HEK293 (cell line): ENCODE measurements at regions not wholly inside any gene's neighbourhood (a gene's known extent, or its start where the extent isn't known, plus 50 kb on each side); places are given as distances from the start of the nearest gene placed in this dataset.

Source experiments
- CTCF ChIA-PET: fragments of 350-600 bp; formaldehyde crosslinking; extraction: SDS; loops from one replicate; lab custom pipeline; 2021; ENCODE audit warnings: antibody characterized with exemption; lab: Yijun Ruan, JAX
- POLR2A ChIA-PET: fragments of 300-600 bp; formaldehyde crosslinking; extraction: SDS; loops from one replicate; lab custom pipeline; 2020; ENCODE audit warnings: antibody characterized with exemption, inconsistent platforms; lab: Yijun Ruan, JAX
- H3K27ac ChIP-seq: fragments of 200-500 bp; sonication (Bioruptor generic); 2 replicates; pipeline ENCODE4 v1.5.1; 2014; ENCODE audit warnings: low read depth, low read length, control low read depth, inconsistent platforms; ENCODE audit errors: extremely low read depth
- H3K36me3 ChIP-seq, 2 experiments: fragments of 200-500 bp in 1 of 2; sonication (Bioruptor generic) in 1 of 2; 1 replicate in 1 of 2; 2 replicates in 1 of 2; pipeline ENCODE4 v1.5.1; 2014 to 2017; ENCODE audit warnings: inconsistent platforms in 2 of 2, low read length in 2 of 2; ENCODE audit not compliant: control insufficient read depth in 2 of 2, insufficient read depth in 1 of 2
- H3K4me1 ChIP-seq: fragments of 200-500 bp; sonication (Bioruptor generic); 2 replicates; pipeline ENCODE4 v1.5.1; 2014; ENCODE audit warnings: mild to moderate bottlenecking, low read length, inconsistent platforms; ENCODE audit not compliant: control insufficient read depth, insufficient read depth
- H3K4me3 ChIP-seq: 2 replicates; pipeline ENCODE4 v1.5.1; 2011; ENCODE audit warnings: low read depth, mild to moderate bottlenecking, control low read depth, low read length, moderate library complexity
- H3K9me3 ChIP-seq: fragments of 200-500 bp; sonication (Bioruptor generic); 2 replicates; pipeline ENCODE4 v1.5.1; 2014; ENCODE audit warnings: low read depth, low read length, inconsistent platforms; ENCODE audit not compliant: control insufficient read depth, insufficient read depth
- FEZF1 ChIP-seq: fragments of 450-650 bp; formaldehyde crosslinking; IDR thresholded peaks from 2 replicates; pipeline ENCODE4 v1.5.1; 2016; ENCODE audit warnings: missing biosample characterization, missing genetic modification characterization
- HOXA7 ChIP-seq: sonication (generic); formaldehyde crosslinking; IDR thresholded peaks from 2 replicates; pipeline ENCODE4 v1.8.1; 2022; ENCODE audit warnings: missing genetic modification reagents, borderline replicate concordance
- YY2 ChIP-seq: fragments of 450-650 bp; formaldehyde crosslinking; IDR thresholded peaks from 2 replicates; pipeline ENCODE4 v1.5.1; 2016; ENCODE audit warnings: missing biosample characterization, missing genetic modification characterization
- ZBTB20 ChIP-seq: fragments of 450-650 bp; formaldehyde crosslinking; IDR thresholded peaks from 2 replicates; pipeline ENCODE4 v1.5.1; 2016; ENCODE audit warnings: missing biosample characterization, missing genetic modification characterization
- ZNF132 ChIP-seq: fragments of 450-650 bp; formaldehyde crosslinking; IDR thresholded peaks from 2 replicates; pipeline ENCODE4 v1.5.1; 2017; ENCODE audit warnings: missing biosample characterization, missing genetic modification characterization, borderline replicate concordance
- ZNF133 ChIP-seq: fragments of 450-650 bp; formaldehyde crosslinking; IDR thresholded peaks from 2 replicates; pipeline ENCODE4 v1.5.1; 2016; ENCODE audit warnings: missing biosample characterization, missing genetic modification characterization
- ZNF157 ChIP-seq: fragments of 450-650 bp; formaldehyde crosslinking; IDR thresholded peaks from 2 replicates; pipeline ENCODE4 v1.5.1; 2016; ENCODE audit warnings: missing biosample characterization, missing genetic modification characterization
- ZNF169 ChIP-seq: fragments of 450-650 bp; formaldehyde crosslinking; IDR thresholded peaks from 2 replicates; pipeline ENCODE4 v1.5.1; 2016; ENCODE audit warnings: missing biosample characterization, missing genetic modification characterization
- ZNF19 ChIP-seq: fragments of 450-650 bp; formaldehyde crosslinking; IDR thresholded peaks from 2 replicates; pipeline ENCODE4; 2016; ENCODE audit warnings: missing biosample characterization, missing genetic modification characterization, low read depth
- ZNF324 ChIP-seq: fragments of 450-650 bp; formaldehyde crosslinking; IDR thresholded peaks from 2 replicates; pipeline ENCODE4 v1.5.1; 2016; ENCODE audit warnings: missing biosample characterization, missing genetic modification characterization
- ZNF391 ChIP-seq: fragments of 450-650 bp; formaldehyde crosslinking; IDR thresholded peaks from 2 replicates; pipeline ENCODE4 v1.5.1; 2016; ENCODE audit warnings: low read depth, missing biosample characterization, missing genetic modification characterization, borderline replicate concordance
- TF ChIP-seq, protein P1 (sequence below): fragments of 450-650 bp; formaldehyde crosslinking; IDR thresholded peaks from 2 replicates; pipeline ENCODE4 v1.5.1; 2016; ENCODE audit warnings: missing biosample characterization, missing genetic modification characterization, low read depth
- TF ChIP-seq, protein P2 (sequence below): fragments of 450-650 bp; formaldehyde crosslinking; IDR thresholded peaks from 2 replicates; pipeline ENCODE4 v1.5.1; 2016; ENCODE audit warnings: missing biosample characterization, missing genetic modification characterization
- TF ChIP-seq, protein P3 (sequence below): sonication (generic); formaldehyde crosslinking; IDR thresholded peaks from 2 replicates; pipeline ENCODE4 v1.8.1; 2022; ENCODE audit warnings: mild to moderate bottlenecking, moderate library complexity, missing genetic modification reagents
- TF ChIP-seq, protein P4 (sequence below): fragments of 450-650 bp; formaldehyde crosslinking; IDR thresholded peaks from 2 replicates; pipeline ENCODE4 v1.5.1; 2016; ENCODE audit warnings: missing biosample characterization, missing genetic modification characterization

DNA sequence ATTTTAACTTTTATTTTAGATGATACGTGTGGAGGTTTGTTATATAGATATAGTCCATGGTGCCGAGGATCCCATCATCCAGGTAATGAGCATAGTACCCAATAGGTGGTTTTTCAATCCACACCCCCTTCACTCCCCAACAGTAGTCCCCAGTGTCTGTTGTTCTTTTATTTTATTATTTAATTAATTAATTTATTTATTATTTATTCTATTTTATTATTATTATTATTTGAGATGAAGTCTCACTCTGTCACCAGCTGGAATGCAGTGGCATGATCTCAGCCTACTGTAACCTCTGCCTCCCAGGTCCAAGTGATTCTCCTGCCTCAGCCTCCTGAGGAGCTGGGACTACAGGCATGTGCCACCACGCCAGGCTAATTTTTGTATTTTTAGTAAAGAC is 2086.2 kb downstream of the PCDH9 start:
- ChIA-PET POLR2A (no interaction called here), CTCF (no interaction called here)
- Histone ChIP-seq H3K4me1 (no peaks in the 10 kb centered on the region), H3K9me3 (no peaks in the 10 kb centered on the region), H3K36me3 (no peaks in the 10 kb centered on the region), H3K27ac (no peak overlapping the region), H3K4me3 (no peak overlapping the region)
- TF ChIP-seq ZNF157 (tag by site-specific recombination) (no peak), ZNF324 (tag by site-specific recombination) (no peak), ZNF169 (no peak), ZBTB20 (tag by site-specific recombination) (no peak)
- TF ChIP-seq, protein P1, sequence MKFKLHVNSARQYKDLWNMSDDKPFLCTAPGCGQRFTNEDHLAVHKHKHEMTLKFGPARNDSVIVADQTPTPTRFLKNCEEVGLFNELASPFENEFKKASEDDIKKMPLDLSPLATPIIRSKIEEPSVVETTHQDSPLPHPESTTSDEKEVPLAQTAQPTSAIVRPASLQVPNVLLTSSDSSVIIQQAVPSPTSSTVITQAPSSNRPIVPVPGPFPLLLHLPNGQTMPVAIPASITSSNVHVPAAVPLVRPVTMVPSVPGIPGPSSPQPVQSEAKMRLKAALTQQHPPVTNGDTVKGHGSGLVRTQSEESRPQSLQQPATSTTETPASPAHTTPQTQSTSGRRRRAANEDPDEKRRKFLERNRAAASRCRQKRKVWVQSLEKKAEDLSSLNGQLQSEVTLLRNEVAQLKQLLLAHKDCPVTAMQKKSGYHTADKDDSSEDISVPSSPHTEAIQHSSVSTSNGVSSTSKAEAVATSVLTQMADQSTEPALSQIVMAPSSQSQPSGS, result no peak

DNA sequence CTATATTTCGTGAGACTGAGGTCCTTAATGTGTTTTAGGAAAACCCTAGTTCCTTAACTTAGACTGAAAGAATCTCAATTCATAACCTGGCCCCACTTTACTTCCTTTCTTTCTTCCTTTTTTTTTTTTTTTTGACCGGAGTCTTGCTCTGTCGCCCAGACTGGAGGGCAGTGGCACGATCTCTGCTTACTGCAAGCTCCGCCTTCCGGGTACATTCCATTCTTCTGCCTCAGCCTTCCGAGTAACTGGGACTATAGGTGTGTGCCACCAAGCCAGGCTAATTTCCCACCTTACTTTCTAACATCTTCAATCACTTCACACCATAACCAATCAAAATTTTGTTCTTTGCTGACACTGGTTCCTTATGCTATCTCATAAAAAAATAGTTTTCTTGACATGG is 2097.0 kb downstream of the PCDH9 start:
- POLR2A ChIA-PET, result no interaction called here
- H3K36me3 ChIP-seq, result no peaks in the 10 kb centered on the region
- H3K27ac ChIP-seq, result no peak overlapping the region
- H3K4me1 ChIP-seq, result no peaks in the 10 kb centered on the region
- TF ChIP-seq, protein P2, sequence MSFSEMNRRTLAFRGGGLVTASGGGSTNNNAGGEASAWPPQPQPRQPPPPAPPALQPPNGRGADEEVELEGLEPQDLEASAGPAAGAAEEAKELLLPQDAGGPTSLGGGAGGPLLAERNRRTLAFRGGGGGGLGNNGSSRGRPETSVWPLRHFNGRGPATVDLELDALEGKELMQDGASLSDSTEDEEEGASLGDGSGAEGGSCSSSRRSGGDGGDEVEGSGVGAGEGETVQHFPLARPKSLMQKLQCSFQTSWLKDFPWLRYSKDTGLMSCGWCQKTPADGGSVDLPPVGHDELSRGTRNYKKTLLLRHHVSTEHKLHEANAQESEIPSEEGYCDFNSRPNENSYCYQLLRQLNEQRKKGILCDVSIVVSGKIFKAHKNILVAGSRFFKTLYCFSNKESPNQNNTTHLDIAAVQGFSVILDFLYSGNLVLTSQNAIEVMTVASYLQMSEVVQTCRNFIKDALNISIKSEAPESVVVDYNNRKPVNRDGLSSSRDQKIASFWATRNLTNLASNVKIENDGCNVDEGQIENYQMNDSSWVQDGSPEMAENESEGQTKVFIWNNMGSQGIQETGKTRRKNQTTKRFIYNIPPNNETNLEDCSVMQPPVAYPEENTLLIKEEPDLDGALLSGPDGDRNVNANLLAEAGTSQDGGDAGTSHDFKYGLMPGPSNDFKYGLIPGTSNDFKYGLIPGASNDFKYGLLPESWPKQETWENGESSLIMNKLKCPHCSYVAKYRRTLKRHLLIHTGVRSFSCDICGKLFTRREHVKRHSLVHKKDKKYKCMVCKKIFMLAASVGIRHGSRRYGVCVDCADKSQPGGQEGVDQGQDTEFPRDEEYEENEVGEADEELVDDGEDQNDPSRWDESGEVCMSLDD (tag by site-specific recombination), result no peak
- TF ChIP-seq, protein P3, sequence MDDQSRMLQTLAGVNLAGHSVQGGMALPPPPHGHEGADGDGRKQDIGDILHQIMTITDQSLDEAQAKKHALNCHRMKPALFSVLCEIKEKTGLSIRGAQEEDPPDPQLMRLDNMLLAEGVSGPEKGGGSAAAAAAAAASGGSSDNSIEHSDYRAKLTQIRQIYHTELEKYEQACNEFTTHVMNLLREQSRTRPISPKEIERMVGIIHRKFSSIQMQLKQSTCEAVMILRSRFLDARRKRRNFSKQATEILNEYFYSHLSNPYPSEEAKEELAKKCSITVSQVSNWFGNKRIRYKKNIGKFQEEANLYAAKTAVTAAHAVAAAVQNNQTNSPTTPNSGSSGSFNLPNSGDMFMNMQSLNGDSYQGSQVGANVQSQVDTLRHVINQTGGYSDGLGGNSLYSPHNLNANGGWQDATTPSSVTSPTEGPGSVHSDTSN (CRISPR knock-in tag), result no peak
- TF ChIP-seq HOXA7 (CRISPR knock-in tag), result no peak
- TF ChIP-seq ZNF19 (tag by site-specific recombination), result no peak
- TF ChIP-seq, protein P4, sequence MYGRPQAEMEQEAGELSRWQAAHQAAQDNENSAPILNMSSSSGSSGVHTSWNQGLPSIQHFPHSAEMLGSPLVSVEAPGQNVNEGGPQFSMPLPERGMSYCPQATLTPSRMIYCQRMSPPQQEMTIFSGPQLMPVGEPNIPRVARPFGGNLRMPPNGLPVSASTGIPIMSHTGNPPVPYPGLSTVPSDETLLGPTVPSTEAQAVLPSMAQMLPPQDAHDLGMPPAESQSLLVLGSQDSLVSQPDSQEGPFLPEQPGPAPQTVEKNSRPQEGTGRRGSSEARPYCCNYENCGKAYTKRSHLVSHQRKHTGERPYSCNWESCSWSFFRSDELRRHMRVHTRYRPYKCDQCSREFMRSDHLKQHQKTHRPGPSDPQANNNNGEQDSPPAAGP (tag by site-specific recombination), result no peak
- no peak for TF ChIP-seq ZNF391 (tag by site-specific recombination)
- no peak overlapping the region for H3K4me3 ChIP-seq
- CTCF ChIA-PET, result no interaction called here
- no peaks in the 10 kb centered on the region for H3K9me3 ChIP-seq

DNA sequence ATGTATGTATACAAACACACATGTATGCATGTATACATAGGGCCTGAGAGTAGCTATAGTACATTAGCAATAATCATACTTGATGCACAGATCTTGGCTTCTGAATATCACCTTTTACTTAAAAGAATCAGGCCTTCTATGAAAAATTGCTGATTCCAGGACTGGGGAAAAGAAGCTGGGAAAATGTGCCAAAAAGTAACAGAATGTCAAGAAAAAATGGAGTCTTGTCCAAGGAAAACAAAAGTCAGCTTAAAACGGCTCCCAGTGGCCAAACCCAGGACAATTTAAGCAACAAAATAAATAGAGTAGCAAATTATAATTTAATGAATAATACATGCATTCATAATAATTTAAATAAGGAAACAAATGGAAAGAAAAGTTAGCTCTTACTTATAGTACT is 2104.9 kb downstream of the PCDH9 start:
- CTCF ChIA-PET, result no interaction called here
- TF ChIP-seq ZNF132 (tag by site-specific recombination) (no peak), ZNF133 (tag by site-specific recombination) (no peak), FEZF1 (tag by site-specific recombination) (no peak), YY2 (tag by site-specific recombination) (no peak)
- TF ChIP-seq, all 188 proteins: peak for 0
- H3K36me3 ChIP-seq, result no peaks in the 10 kb centered on the region
- H3K4me1 ChIP-seq, result no peaks in the 10 kb centered on the region
- no peaks in the 10 kb centered on the region for H3K9me3 ChIP-seq
- H3K4me3 ChIP-seq, result no peak overlapping the region
- POLR2A ChIA-PET, result no interaction called here
- H3K27ac ChIP-seq, result no peak overlapping the region
